ENCODE measurements at regions not wholly inside any gene's neighbourhood (a gene's known extent, or its start where the extent isn't known, plus 50 kb on each side); places are given as distances from the start of the nearest gene placed in this dataset.

- TF ChIP-seq CTCF (IDR thresholded peaks at IDR 0.05; ENCODE audit: low read depth, low read length), result no peak
- no peaks in the 10 kb centered on the region for H3K27me3 ChIP-seq
- DNase-seq, result no peak
- H3K36me3 ChIP-seq, result no peaks in the 10 kb centered on the region
- H3K4me1 ChIP-seq, result no peaks in the 10 kb centered on the region
- H3K4me3 ChIP-seq (ENCODE audit: low read depth, low read length), result no peak overlapping the region
- no peaks in the 10 kb centered on the region for H3K9me3 ChIP-seq
Measured at GRCh38 chr2:82259551-82259950, 1955.0 kb upstream of the LRRTM1 start.

- no peak for DNase-seq
- Histone ChIP-seq H3K9me3 (no peaks in the 10 kb centered on the region), H3K4me1 (no peaks in the 10 kb centered on the region), H3K4me3 (ENCODE audit: low read depth, low read length) (no peak overlapping the region), H3K36me3 (no peaks in the 10 kb centered on the region), H3K27me3 (no peaks in the 10 kb centered on the region)
- TF ChIP-seq CTCF (IDR thresholded peaks at IDR 0.05; ENCODE audit: low read depth, low read length), result no peak
Measured at GRCh38 chr2:82257796-82258555, 1953.4 kb upstream of the LRRTM1 start.

GRCh38 chr2:82256983-82257632, 1952.6 kb upstream of the LRRTM1 start:
- no peak for TF ChIP-seq CTCF (IDR thresholded peaks at IDR 0.05; ENCODE audit: low read depth, low read length)
- no peak for DNase-seq
- Histone ChIP-seq H3K27me3 (no peaks in the 10 kb centered on the region), H3K4me1 (no peaks in the 10 kb centered on the region), H3K36me3 (no peaks in the 10 kb centered on the region), H3K9me3 (no peaks in the 10 kb centered on the region), H3K4me3 (ENCODE audit: low read depth, low read length) (no peak overlapping the region)

- DNase-seq, result no peak
- no peaks in the 10 kb centered on the region for H3K4me1 ChIP-seq
- no peak for TF ChIP-seq CTCF (IDR thresholded peaks at IDR 0.05; ENCODE audit: low read depth, low read length)
Measured at GRCh38 chr2:82256288-82256687, 1951.7 kb upstream of the LRRTM1 start.

GRCh38 chr2:82254728-82255127, 1950.2 kb upstream of the LRRTM1 start:
- H3K27me3 ChIP-seq, result no peaks in the 10 kb centered on the region
- no peaks in the 10 kb centered on the region for H3K4me1 ChIP-seq
- DNase-seq, result no peak
- no peak overlapping the region for H3K4me3 ChIP-seq (ENCODE audit: low read depth, low read length)
- TF ChIP-seq CTCF (IDR thresholded peaks at IDR 0.05; ENCODE audit: low read depth, low read length), result no peak
- H3K36me3 ChIP-seq, result no peaks in the 10 kb centered on the region
- no peaks in the 10 kb centered on the region for H3K9me3 ChIP-seq

More at GRCh38 chr2:82256288-82256687, 1951.7 kb upstream of the LRRTM1 start:
- Histone ChIP-seq H3K4me3 (ENCODE audit: low read depth, low read length) (no peak overlapping the region), H3K36me3 (no peaks in the 10 kb centered on the region), H3K27me3 (no peaks in the 10 kb centered on the region), H3K9me3 (no peaks in the 10 kb centered on the region)

GRCh38 chr2:82246220-82246775, 1941.7 kb upstream of the LRRTM1 start:
- Histone ChIP-seq H3K4me3 (ENCODE audit: low read depth, low read length) (no peak overlapping the region), H3K9me3 (no peaks in the 10 kb centered on the region), H3K27me3 (no peaks in the 10 kb centered on the region), H3K4me1 (no peaks in the 10 kb centered on the region), H3K36me3 (no peaks in the 10 kb centered on the region)
- TF ChIP-seq CTCF (IDR thresholded peaks at IDR 0.05; ENCODE audit: low read depth, low read length), result no peak
- no peak for DNase-seq
